GM13977 (cell line): ENCODE measurements at regions not wholly inside any gene's neighbourhood (a gene's known extent, or its start where the extent isn't known, plus 50 kb on each side); places are given as distances from the start of the nearest gene placed in this dataset.

Experiments
- DNase-seq: peaks from one replicate; pipeline ENCODE4 v3.0.0; 2012; ENCODE audit warnings: low spot score
- in situ Hi-C: fragments of 300-500 bp; cut with MboI; formaldehyde crosslinking; loops from one replicate; pipeline ENCODE4 v1.12.0; 2022; ENCODE audit warnings: low sequenced_read_pairs, low pct_unique_long_range_greater_than_20kb, mixed read lengths, inconsistent platforms; ENCODE audit not compliant: unreplicated experiment
- TF ChIP-seq, protein P1 (sequence below): IDR thresholded peaks from 2 replicates; pipeline ENCODE4 v1.5.1; 2012; ENCODE audit warnings: mild to moderate bottlenecking, control low read depth; ENCODE audit not compliant: insufficient read depth; ENCODE audit errors: extremely low read depth, missing control alignments

DNA sequence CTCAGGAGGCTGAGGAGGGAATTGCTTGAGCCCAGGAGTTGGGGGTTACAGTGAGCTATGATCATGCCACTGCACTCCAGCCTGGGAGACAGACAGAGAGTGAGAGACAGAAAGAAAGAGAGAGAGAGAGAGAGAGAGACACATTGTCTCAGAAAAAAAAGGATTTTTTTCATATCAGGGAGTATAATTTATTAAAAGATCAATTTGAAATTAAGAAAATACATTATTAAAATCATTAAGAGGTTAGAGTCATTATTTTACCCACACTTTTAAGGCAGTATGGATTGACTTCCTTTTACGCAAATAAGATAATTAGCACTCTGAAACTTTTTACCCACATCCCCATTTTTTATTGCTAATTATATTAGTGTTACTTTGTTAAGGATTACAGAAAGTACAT is 804.3 kb downstream of the CDH11 start:
- TF ChIP-seq, protein P1, sequence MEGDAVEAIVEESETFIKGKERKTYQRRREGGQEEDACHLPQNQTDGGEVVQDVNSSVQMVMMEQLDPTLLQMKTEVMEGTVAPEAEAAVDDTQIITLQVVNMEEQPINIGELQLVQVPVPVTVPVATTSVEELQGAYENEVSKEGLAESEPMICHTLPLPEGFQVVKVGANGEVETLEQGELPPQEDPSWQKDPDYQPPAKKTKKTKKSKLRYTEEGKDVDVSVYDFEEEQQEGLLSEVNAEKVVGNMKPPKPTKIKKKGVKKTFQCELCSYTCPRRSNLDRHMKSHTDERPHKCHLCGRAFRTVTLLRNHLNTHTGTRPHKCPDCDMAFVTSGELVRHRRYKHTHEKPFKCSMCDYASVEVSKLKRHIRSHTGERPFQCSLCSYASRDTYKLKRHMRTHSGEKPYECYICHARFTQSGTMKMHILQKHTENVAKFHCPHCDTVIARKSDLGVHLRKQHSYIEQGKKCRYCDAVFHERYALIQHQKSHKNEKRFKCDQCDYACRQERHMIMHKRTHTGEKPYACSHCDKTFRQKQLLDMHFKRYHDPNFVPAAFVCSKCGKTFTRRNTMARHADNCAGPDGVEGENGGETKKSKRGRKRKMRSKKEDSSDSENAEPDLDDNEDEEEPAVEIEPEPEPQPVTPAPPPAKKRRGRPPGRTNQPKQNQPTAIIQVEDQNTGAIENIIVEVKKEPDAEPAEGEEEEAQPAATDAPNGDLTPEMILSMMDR = no peak
- in situ Hi-C loops = no loop called here
- no peak for DNase-seq

- no peak for DNase-seq
- in situ Hi-C loops = no loop called here
- TF ChIP-seq, protein P1 = no peak
These were observed 808.1 kb downstream of the CDH11 start for GRCh38 chr16:64313726-64314125.

GRCh38 chr16:64312980-64313379 is 808.9 kb downstream of the CDH11 start:
- TF ChIP-seq, protein P1 = no peak
- in situ Hi-C loops = no loop called here
- no peak for DNase-seq

GRCh38 chr16:64312292-64312691 is 809.6 kb downstream of the CDH11 start:
- TF ChIP-seq, protein P1 = no peak
- in situ Hi-C loops = no loop called here

GRCh38 chr16:64311241-64311640 is 810.6 kb downstream of the CDH11 start:
- DNase-seq = no peak
- TF ChIP-seq, protein P1 = no peak
- in situ Hi-C loops = no loop called here

More at GRCh38 chr16:64312292-64312691, 809.6 kb downstream of the CDH11 start:
- no peak for DNase-seq

- in situ Hi-C loops = no loop called here
- TF ChIP-seq, protein P1 = no peak
- no peak for DNase-seq
These were observed 812.3 kb downstream of the CDH11 start for GRCh38 chr16:64309398-64310110.
